K562 (cell line): ENCODE measurements at regions not wholly inside any gene's neighbourhood (a gene's known extent, or its start where the extent isn't known, plus 50 kb on each side); places are given as distances from the start of the nearest gene placed in this dataset.

Experiments
- CEBPB ChIP-seq: fragments of 450-650 bp; IDR thresholded peaks from 2 replicates; pipeline ENCODE4 v1.6.1; 2016; ENCODE audit warnings: missing genetic modification characterization, missing compliant biosample characterization
- CREB1 ChIP-seq, 2 experiments: sonication (generic) in 1 of 2; formaldehyde crosslinking in 1 of 2; IDR thresholded peaks; 2 replicates each; pipeline versions ENCODE4 v1.6.1 to v1.8.0; 2012 to 2022; ENCODE audit warnings: inconsistent platforms in 1 of 2, mild to moderate bottlenecking in 1 of 2, missing genetic modification reagents in 1 of 2, moderate library complexity in 1 of 2
- CREM ChIP-seq: IDR thresholded peaks from 2 replicates; pipeline ENCODE4 v1.6.1; 2014; ENCODE audit warnings: antibody characterized with exemption, low read depth
- CTCF ChIP-seq, 3 experiments: IDR thresholded peaks in 2 of 3; conservative IDR thresholded peaks in 1 of 3; 2 replicates each; pipeline ENCODE4 v1.5.1; 2011 to 2012; ENCODE audit warnings: low read length in 3 of 3, mild to moderate bottlenecking in 3 of 3, control low read depth in 2 of 3, improper control_type of control experiment in 1 of 3, inconsistent platforms in 1 of 3, low read depth in 1 of 3, mixed read lengths in 1 of 3, moderate library complexity in 1 of 3; ENCODE audit not compliant: insufficient read depth in 2 of 3
- GABPA ChIP-seq: fragments of 200-800 bp; sonication (Bioruptor generic); conservative IDR thresholded peaks from 2 replicates; pipeline ENCODE4 v1.6.1; 2016; ENCODE audit warnings: low read depth, missing genetic modification characterization, missing compliant biosample characterization
- MCM3 ChIP-seq: fragments of 450-650 bp; IDR thresholded peaks from 2 replicates; pipeline ENCODE4 v1.6.1; 2016
- MTF1 ChIP-seq: fragments of 250-450 bp; sonication (Bioruptor Pico); IDR thresholded peaks from 2 replicates; pipeline ENCODE4 v1.9.0; 2021; ENCODE audit warnings: moderate library complexity, mild to moderate bottlenecking, inconsistent platforms, borderline replicate concordance
- OTX1 ChIP-seq: fragments of 450-650 bp; formaldehyde crosslinking; IDR thresholded peaks from 2 replicates; pipeline ENCODE4 v1.4.0; 2022; ENCODE audit warnings: mild to moderate bottlenecking
- POU5F1 ChIP-seq: fragments of 150-350 bp; IDR thresholded peaks from 2 replicates; pipeline ENCODE4 v1.6.1; 2014; ENCODE audit warnings: borderline replicate concordance, low read length, low read depth, mild to moderate bottlenecking; ENCODE audit not compliant: partially characterized antibody
- TF ChIP-seq, protein P1 (sequence below): IDR thresholded peaks from 3 replicates; pipeline ENCODE4 v1.6.1; 2011; ENCODE audit warnings: borderline replicate concordance, mild to moderate bottlenecking; ENCODE audit not compliant: insufficient read length, insufficient read depth
- TF ChIP-seq, protein P2 (sequence below): conservative IDR thresholded peaks from 2 replicates; pipeline ENCODE4 v1.6.1; 2011; ENCODE audit warnings: low read depth, mild to moderate bottlenecking, low read length; ENCODE audit not compliant: control insufficient read depth

- TF ChIP-seq, protein P1, sequence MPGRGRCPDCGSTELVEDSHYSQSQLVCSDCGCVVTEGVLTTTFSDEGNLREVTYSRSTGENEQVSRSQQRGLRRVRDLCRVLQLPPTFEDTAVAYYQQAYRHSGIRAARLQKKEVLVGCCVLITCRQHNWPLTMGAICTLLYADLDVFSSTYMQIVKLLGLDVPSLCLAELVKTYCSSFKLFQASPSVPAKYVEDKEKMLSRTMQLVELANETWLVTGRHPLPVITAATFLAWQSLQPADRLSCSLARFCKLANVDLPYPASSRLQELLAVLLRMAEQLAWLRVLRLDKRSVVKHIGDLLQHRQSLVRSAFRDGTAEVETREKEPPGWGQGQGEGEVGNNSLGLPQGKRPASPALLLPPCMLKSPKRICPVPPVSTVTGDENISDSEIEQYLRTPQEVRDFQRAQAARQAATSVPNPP, result no peak
- TF ChIP-seq CREM (no peak), MTF1 (CRISPR knock-in tag) (no peak), POU5F1 (no peak), CEBPB (tag) (no peak), MCM3 (no peak), GABPA (tag) (no peak), OTX1 (CRISPR knock-in tag) (no peak), CREB1 (IDR thresholded peaks at IDR 0.05) (no peak), CREB1 (CRISPR knock-in tag; IDR thresholded peaks at IDR 0.05) (no peak), CTCF (IDR thresholded peaks at IDR 0.05 in 2 of 3, conservative IDR thresholded peaks at IDR 0.05 in 1 of 3; ENCODE audit: insufficient read depth in 2 of 3, low read depth in 1 of 3, low read length in 3 of 3) (no peak)
- TF ChIP-seq, protein P2, sequence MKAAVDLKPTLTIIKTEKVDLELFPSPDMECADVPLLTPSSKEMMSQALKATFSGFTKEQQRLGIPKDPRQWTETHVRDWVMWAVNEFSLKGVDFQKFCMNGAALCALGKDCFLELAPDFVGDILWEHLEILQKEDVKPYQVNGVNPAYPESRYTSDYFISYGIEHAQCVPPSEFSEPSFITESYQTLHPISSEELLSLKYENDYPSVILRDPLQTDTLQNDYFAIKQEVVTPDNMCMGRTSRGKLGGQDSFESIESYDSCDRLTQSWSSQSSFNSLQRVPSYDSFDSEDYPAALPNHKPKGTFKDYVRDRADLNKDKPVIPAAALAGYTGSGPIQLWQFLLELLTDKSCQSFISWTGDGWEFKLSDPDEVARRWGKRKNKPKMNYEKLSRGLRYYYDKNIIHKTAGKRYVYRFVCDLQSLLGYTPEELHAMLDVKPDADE, result no peak
Observed at GRCh38 chr10:64394744-64395143, 873.5 kb downstream of the REEP3 start.
